A549 (cell line): ENCODE measurements at regions not wholly inside any gene's neighbourhood (a gene's known extent, or its start where the extent isn't known, plus 50 kb on each side); places are given as distances from the start of the nearest gene placed in this dataset.

Source experiments
- CEBPB ChIP-seq, 2 experiments: fragments of >200 bp in 1 of 2; sonication (Bioruptor Twin) in 1 of 2; formaldehyde crosslinking in 1 of 2; IDR thresholded peaks; 2 replicates each; pipeline ENCODE4 v1.6.1; 2012 to 2016
- CHD2 ChIP-seq: fragments of 150-350 bp; IDR thresholded peaks from 2 replicates; pipeline ENCODE4 v1.6.1; 2014; ENCODE audit warnings: low read length; ENCODE audit not compliant: partially characterized antibody
- ESRRA ChIP-seq: fragments of 150-350 bp; IDR thresholded peaks from 2 replicates; pipeline ENCODE4 v1.6.1; 2014; ENCODE audit warnings: mild to moderate bottlenecking, low read length, borderline replicate concordance
- GATA3 ChIP-seq: IDR thresholded peaks from 2 replicates; pipeline ENCODE4 v1.6.1; 2012; ENCODE audit warnings: borderline replicate concordance
- MAZ ChIP-seq: fragments of 150-350 bp; IDR thresholded peaks from 2 replicates; pipeline ENCODE4 v1.6.1; 2014; ENCODE audit warnings: antibody characterized with exemption, low read depth, low read length, borderline replicate concordance
- POLR2A ChIP-seq: IDR thresholded peaks from 2 replicates; pipeline ENCODE4 v1.6.1; 2012; ENCODE audit warnings: mild to moderate bottlenecking, low read length
- RAD21 ChIP-seq, 2 experiments: fragments of >200 bp in 1 of 2; sonication (Bioruptor Twin) in 1 of 2; formaldehyde crosslinking in 1 of 2; IDR thresholded peaks in 1 of 2; conservative IDR thresholded peaks in 1 of 2; 2 replicates in 1 of 2; 3 replicates in 1 of 2; pipeline ENCODE4 v1.6.1; 2012 to 2018; ENCODE audit warnings: inconsistent platforms in 1 of 2
- RFX5 ChIP-seq: fragments of 450-650 bp; IDR thresholded peaks from 2 replicates; pipeline ENCODE4 v1.7.1; 2014; ENCODE audit warnings: antibody characterized with exemption, mild to moderate bottlenecking, moderate library complexity
- SMC3 ChIP-seq: fragments of >200 bp; sonication (Bioruptor Twin); formaldehyde crosslinking; IDR thresholded peaks from 3 replicates; pipeline ENCODE4 v1.6.1; 2018; ENCODE audit warnings: inconsistent platforms
- SREBF2 ChIP-seq: fragments of 450-650 bp; IDR thresholded peaks from 2 replicates; pipeline ENCODE4 v1.6.1; 2014; ENCODE audit warnings: mild to moderate bottlenecking, moderate library complexity
- TF ChIP-seq, protein P1 (sequence below): fragments of 250-450 bp; sonication (Bioruptor Pico); IDR thresholded peaks from 2 replicates; pipeline ENCODE4 v1.5.0; 2021; ENCODE audit warnings: mild to moderate bottlenecking, moderate library complexity, borderline replicate concordance
- TF ChIP-seq, protein P2 (sequence below): fragments of >200 bp; sonication (Bioruptor Twin); formaldehyde crosslinking; IDR thresholded peaks from 3 replicates; pipeline ENCODE4 v1.5.1; 2016

DNA sequence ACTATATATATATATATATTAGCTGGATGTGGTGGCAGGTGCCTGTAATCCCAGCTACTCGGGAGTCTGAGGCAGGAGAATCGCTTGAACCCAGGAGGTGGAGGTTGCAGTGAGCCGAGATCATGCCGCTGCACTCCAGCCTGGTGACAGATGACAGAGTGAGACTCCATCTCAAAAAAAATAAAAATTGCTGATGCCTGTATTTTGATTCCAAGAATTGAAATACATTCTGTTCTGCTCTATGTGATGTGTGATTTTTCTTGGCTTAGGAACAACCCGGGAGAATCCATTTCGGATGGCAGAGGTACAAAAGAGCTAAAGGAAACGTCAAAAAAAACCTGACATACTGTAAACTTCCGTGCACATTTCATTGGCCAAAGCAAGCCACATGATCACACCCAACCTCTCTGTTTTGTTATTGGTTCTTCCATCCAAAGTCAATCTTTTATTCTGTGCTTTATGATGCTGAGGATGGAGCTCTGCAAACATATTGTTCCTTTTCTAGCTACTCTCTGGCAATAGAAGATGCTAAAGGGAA lies 478.1 kb upstream of the MAP2 start:
- no peak for TF ChIP-seq SMC3
- no peak for TF ChIP-seq POLR2A
- TF ChIP-seq CEBPB (IDR thresholded peaks at IDR 0.05): no peak
- no peak for TF ChIP-seq RAD21 (conservative IDR thresholded peaks at IDR 0.05 in 1 of 2, IDR thresholded peaks at IDR 0.05 in 1 of 2)
- TF ChIP-seq, protein P1, sequence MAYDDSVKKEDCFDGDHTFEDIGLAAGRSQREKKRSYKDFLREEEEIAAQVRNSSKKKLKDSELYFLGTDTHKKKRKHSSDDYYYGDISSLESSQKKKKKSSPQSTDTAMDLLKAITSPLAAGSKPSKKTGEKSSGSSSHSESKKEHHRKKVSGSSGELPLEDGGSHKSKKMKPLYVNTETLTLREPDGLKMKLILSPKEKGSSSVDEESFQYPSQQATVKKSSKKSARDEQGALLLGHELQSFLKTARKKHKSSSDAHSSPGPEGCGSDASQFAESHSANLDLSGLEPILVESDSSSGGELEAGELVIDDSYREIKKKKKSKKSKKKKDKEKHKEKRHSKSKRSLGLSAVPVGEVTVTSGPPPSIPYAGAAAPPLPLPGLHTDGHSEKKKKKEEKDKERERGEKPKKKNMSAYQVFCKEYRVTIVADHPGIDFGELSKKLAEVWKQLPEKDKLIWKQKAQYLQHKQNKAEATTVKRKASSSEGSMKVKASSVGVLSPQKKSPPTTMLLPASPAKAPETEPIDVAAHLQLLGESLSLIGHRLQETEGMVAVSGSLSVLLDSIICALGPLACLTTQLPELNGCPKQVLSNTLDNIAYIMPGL (CRISPR knock-in tag): no peak
- no peak for TF ChIP-seq ESRRA
- no peak for TF ChIP-seq RFX5
- TF ChIP-seq, protein P2, sequence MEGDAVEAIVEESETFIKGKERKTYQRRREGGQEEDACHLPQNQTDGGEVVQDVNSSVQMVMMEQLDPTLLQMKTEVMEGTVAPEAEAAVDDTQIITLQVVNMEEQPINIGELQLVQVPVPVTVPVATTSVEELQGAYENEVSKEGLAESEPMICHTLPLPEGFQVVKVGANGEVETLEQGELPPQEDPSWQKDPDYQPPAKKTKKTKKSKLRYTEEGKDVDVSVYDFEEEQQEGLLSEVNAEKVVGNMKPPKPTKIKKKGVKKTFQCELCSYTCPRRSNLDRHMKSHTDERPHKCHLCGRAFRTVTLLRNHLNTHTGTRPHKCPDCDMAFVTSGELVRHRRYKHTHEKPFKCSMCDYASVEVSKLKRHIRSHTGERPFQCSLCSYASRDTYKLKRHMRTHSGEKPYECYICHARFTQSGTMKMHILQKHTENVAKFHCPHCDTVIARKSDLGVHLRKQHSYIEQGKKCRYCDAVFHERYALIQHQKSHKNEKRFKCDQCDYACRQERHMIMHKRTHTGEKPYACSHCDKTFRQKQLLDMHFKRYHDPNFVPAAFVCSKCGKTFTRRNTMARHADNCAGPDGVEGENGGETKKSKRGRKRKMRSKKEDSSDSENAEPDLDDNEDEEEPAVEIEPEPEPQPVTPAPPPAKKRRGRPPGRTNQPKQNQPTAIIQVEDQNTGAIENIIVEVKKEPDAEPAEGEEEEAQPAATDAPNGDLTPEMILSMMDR: no peak
- no peak for TF ChIP-seq MAZ
- TF ChIP-seq CHD2: no peak
- TF ChIP-seq SREBF2: no peak
- no peak for TF ChIP-seq GATA3
